GM12875 (cell line): ENCODE measurements at regions not wholly inside any gene's neighbourhood (a gene's known extent, or its start where the extent isn't known, plus 50 kb on each side); places are given as distances from the start of the nearest gene placed in this dataset.

Experiments used
- H3K4me3 ChIP-seq: one replicate; pipeline ENCODE4 v1.5.1; 2011; ENCODE audit warnings: low read depth, low read length, control low read depth
- CTCF ChIP-seq: IDR thresholded peaks from 2 replicates; pipeline ENCODE4 v1.5.1; 2011; ENCODE audit warnings: low read depth, mild to moderate bottlenecking, control low read depth, inconsistent platforms, low read length, moderate library complexity, borderline replicate concordance; ENCODE audit not compliant: insufficient read depth

DNA sequence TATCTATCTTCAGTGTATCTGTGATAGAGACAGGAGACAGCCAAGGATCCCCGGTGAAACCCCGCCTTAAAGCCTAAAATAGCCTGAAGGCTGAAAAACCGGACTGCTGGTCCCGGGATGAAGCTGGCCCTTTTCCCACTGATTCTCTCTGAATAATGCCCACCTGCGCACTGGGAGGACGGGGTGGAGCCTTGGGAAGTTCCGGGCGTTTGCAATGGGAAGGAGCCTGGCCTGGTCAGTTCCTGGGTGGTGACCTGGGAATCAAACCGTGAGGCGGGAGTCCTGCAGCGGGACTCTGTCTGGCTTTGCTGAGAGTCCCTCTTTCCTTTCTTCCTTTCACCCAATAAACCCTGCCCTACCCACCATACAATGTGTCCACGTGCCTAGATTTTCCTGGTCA, 157.9 kb downstream of the C3orf38 start:
- no peak overlapping the region for H3K4me3 ChIP-seq
- TF ChIP-seq CTCF, result no peak

DNA sequence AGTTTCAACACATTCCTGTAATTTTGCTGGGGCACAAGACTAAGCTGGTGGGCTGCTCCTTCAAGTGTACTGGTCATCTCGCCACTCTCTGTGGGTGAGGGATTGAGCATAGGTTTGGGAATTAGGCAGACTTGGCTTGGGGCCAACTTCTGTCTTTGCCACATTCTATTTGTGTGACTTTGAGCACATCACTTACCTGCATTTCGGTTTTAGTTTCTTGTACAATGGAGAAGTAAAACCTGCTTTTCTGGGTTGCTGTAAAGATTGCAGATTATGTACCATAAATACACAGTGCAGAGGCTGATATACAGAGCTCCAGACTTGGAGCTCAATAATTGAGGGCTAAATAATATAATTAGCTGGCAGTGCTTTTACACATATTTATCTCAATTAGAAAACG, 162.1 kb downstream of the C3orf38 start:
- H3K4me3 ChIP-seq, result no peak overlapping the region
- TF ChIP-seq CTCF, result no peak

DNA sequence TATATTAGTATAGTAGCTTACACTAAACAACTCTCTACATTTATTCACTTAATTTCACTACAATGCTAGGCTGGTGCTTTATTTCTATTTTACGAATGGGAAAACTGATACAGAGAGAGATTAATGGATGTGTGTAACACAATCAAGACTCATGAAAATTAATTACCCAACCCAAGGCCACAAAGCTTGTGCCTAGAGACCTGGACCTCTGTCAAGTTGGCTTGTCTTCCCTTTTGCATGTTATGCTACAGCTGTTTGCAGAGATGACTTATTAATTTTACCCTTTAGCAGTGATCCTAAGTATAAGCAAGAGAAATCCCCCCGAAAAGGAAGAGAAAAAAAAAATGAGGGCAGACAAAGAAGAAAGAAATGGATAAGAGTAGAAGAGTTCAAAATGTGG, 162.5 kb downstream of the C3orf38 start:
- H3K4me3 ChIP-seq, result no peak overlapping the region
- TF ChIP-seq CTCF, result no peak

DNA sequence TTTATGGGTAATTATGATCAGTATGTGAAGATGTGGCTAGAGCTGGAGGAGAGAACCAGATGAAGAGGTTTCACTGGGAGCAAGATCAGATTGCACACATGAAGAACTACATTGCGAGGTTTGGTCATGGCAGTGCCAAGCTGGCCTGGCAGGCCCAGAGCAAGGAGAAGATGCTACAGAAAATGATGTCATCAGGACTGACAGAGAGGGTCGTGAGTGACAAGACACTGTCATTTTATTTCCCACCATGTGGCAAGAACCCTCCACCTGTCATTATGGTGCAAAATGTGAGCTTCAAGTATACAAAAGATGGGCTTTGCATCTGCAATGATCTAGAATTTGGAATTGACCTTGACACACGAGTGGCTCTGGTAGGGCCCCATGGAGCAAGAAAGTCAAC, 168.3 kb downstream of the C3orf38 start:
- no peak overlapping the region for H3K4me3 ChIP-seq
- TF ChIP-seq CTCF, result no peak

- H3K4me3 ChIP-seq, result no peak overlapping the region
- TF ChIP-seq CTCF, result no peak
These were observed 171.7 kb downstream of the C3orf38 start for GRCh38 chr3:88321363-88322050.

- no peak overlapping the region for H3K4me3 ChIP-seq
- TF ChIP-seq CTCF, result no peak
These were observed 175.0 kb downstream of the C3orf38 start for GRCh38 chr3:88324788-88325187.

DNA sequence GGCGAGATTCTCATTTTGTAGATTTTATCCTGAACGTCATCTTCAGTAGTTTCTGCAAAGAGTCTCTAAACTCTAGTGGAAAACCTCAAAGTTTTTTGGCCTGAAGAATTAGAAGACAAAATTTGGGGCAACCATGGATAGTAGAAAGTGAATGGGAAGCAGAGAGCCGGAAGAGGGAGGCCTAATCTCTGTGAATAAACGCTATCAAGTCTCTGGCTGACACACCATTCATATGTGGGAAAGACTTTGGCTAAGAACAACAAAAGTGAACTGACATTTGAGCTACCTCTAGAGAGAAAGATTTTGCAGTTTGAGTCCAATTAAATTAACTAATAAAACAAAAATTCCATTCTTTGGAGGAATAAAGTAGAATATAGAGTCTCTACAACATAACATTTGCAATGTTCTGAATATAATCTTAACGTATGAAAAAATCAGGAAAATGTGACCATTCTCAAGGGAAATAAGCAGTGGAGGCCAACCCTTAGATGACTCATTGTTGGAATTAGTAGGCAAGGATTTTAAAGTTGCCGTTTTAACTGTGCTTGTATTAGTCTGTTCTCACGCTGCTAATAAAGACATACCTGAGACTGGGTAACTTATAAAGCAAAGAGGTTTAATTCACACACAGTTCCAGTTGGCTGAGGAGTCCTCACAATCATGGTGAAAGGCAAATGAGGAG, 184.6 kb downstream of the C3orf38 start:
- no peak overlapping the region for H3K4me3 ChIP-seq
- TF ChIP-seq CTCF, result no peak
